ENCODE measurements at regions not wholly inside any gene's neighbourhood (a gene's known extent, or its start where the extent isn't known, plus 50 kb on each side); places are given as distances from the start of the nearest gene placed in this dataset.

- TF ChIP-seq USF2 (CRISPR knock-in tag; IDR thresholded peaks at IDR 0.05) (no peak), NR2C2 (CRISPR knock-in tag; IDR thresholded peaks at IDR 0.05) (no peak), NR2C2 (tag; IDR thresholded peaks at IDR 0.05) (no peak), TSC22D4 (tag; IDR thresholded peaks at IDR 0.05) (no peak), KLF1 (tag; IDR thresholded peaks at IDR 0.05) (no peak), KLF10 (CRISPR knock-in tag; IDR thresholded peaks at IDR 0.05) (no peak), GTF3C2 (IDR thresholded peaks at IDR 0.05; ENCODE audit: borderline replicate concordance, extremely low read depth, insufficient read length) (no peak), ZNF780A (CRISPR knock-in tag; IDR thresholded peaks at IDR 0.05) (no peak)
Observed at GRCh38 chr21:17900990-17901385, 81.8 kb upstream of the C21orf91 start (continued).
